ENCODE measurements at regions not wholly inside any gene's neighbourhood (a gene's known extent, or its start where the extent isn't known, plus 50 kb on each side); places are given as distances from the start of the nearest gene placed in this dataset.
"Not testable (repeated sequence)": the region's sequence is repeated elsewhere in the genome, so short reads cannot be mapped to it uniquely, and the experiment has no call there.

DNA sequence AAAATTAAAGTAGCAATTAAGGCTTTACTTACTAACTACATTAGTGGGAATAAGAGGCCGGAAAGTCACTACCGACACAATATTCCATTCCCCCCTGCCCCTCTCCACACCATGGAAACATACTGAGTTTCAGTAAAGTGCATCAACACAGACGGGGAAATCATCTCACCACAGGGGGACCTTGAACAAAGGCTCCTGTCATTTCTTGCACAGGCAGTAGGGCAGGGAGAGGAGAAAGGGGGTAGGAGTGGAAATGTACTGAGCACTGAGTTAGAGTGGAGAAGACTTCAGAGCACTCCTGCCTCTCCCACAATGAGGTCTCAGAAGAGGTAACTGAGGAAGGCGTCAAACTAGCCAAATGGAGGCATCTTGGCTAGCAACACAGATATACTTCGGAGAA lies 1426.9 kb upstream of the EYS start:
- no peak for DNase-seq

DNA sequence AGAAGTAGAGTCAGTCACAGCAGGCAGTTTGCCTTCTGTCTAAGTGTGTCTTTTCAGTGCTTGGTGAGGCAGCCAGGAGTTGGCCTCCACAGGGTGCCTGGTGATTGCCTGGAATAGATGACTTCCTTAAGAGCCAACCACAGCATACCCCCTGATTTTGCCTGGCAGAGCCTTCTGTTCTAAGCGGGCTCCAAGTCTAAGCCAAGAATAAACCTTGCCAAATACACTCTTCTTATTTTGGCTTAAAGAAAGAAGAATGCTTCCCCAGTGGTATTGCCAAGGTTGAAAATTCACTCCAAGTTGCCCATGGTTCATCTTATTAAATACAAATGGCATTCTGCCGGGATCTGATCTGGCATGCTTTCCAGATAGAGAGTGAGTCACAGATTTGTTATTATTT lies 1424.8 kb upstream of the EYS start:
- DNase-seq = no peak

DNA sequence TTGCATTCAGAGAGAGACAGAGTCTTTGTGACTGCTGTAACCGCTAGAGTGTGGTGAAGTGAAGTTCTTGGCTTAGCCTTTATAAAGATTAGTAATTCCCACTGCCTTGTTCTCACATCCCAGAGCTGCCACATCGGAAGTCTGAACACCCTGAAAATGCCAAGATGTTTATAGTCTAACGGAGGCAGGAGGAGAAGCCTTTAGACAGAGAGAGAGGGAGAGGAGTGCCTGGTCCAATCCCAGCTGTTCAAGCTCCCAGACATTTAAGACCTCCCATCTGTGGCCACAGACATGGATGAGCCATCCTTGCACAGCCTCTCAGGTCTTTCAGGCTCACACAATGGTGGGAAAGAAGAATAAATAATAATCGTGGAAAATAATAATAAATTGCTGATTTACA lies 1422.8 kb upstream of the EYS start:
- DNase-seq = no peak

DNA sequence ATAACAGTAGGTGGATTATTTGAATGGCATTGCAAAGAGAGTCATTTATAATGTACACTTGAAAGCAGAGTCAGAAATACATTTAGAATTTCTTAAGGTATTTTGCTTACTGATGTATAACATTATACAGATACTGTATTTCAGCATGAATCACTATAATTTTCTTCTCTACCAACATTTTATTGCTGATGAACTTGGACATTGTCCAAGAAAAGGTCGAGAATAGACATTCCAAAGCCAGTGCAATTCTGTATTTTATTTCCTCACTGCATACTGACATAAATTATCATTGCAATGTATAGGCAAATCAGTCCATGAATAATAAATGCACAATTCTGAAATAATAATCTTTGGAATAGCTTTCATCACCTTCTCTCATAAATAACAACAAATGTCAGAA lies 1420.0 kb upstream of the EYS start:
- no peak for DNase-seq

DNA sequence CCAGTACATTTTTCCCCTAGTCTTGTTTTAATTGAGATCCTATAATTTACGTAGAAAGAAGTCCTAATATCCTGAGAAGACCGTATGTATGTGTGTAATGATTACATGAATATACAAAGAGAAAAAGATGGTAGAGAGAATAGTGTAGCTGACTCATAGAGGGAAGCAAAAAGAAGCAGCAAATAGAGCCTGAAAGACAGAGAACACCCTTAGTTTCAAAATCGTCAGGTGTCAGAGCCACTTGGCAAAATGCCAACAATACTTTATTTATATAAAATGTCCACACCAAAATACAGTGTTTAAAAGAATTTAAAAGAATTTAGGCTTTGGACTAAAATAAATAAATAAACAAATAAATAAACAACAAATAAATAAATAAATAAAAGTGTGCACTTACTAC lies 1414.1 kb upstream of the EYS start:
- no peak for DNase-seq

DNA sequence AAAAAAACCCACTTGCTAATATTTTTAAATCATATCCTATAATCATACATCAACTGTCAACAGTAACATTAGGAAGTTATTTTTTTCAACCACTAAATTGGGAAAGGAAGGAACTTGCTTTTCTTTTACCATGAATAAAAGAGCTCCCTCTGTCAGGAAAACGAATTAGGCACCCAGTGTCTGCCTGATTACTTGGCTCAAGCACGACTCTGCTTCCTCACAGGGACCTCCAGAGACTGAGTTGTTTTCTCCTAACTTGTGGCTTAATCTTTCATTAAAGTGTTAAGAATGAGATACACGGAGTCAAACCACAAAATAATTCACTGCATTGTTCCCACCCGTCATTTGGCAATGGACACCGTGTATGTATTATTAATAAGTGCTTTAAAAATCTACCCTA lies 1405.1 kb upstream of the EYS start:
- no peak for DNase-seq

DNA sequence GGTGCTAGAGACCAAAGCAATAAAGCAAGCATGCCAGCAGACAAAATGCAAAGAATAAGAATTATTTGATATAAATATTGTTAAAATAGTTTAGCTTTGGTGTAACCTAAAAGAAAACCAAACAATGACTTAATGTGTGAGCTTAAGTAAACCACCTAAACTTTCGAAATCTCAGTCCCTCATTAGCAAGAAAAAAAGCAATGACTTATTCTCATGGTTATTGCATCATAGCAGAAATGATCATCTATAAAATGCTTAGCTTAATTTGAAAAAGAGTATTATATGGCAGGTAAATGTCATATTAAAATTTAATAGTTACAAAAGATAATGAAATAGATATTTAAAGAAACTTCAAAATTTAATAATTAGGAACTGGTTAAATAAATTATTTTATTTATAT lies 1395.7 kb upstream of the EYS start:
- DNase-seq = no peak

DNA sequence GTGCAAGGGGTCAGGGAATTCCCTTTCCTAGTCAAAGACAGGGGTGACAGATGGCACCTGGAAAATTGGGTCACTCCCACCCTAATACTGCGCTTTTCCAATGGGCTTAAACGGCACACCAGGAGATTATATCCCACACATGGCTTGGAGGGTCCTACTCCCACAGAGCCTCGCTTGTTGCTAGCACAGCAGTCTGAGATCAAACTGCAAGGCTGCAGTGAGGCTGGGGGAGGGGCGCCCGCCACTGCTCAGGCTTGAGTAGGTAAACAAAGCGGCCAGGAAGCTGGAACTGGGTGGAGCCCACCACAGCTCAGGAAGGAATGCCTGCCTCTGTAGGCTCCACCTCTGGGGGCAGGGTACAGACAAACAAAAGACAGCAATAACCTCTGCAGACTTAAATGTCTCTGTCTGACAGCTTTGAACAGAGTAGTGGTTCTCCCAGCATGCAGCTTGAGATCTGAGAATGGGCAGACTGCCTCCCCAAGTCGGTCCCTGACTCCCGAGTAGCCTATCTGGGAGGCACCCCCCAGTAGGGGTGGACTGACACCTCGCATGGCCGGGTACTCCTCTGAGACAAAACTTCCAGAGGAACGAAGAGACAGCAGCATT lies 1388.7 kb upstream of the EYS start:
- DNase-seq = not testable (repeated sequence)

DNA sequence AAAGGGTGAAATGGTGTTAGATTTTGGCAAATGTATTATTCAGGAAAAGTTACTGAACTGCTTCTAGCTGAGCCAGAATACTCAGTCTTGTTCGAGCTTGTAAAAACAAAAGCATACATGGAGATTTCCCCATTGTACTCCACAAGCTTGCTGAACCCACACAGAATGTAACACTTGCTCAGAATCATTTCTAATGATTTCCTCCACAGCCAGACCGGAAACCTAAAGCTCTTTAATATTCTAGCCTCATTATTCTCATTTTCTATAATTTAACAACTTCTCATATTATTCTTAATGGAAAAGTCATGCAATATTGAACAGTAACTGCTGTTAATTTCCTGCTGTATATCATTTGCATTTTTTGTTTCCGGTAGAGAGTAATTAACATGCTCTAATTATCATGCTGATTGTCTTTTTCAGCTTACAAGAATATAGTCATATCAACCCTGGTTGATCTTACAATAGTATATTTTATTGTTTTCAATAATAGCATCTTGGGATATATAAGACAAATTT lies 1387.5 kb upstream of the EYS start:
- DNase-seq = no peak

DNA sequence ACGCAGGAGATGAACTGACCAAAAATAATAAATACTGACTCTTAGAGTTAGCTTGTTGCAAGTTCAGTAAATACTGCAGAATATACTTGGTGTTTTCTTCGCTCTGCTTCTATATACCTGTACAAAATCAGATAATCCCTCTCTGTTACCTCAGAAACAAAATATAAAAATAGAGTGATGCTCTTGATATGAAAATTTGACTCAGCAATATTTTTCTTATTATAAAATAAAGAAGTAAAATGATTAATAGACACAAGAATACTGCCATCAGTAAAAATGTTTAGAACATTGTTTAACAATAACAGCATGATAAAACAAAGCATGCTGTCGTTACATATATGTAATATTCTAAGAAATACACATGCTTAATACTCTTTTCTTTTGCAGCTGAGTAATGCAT lies 1366.9 kb upstream of the EYS start:
- no peak for DNase-seq

DNA sequence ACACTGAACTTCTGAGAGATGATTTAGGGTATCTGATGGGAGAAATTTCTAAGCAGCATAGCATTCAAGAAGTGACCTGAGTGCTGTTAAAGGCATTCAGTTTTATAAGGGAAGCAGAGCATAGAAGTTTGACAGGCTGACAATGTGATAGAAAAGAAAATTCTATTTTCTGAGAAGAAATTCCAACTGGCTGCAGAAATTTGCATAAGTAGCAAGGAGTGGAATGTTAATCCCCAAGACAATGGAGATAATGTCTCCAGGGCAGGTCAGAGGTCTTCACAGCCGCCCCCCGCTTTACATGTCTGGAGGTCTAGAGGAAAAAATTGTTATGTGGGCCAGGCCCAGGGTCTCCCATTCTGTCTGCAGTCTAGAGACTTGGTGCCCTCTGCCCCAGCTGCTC lies 1361.8 kb upstream of the EYS start:
- no peak for DNase-seq

DNA sequence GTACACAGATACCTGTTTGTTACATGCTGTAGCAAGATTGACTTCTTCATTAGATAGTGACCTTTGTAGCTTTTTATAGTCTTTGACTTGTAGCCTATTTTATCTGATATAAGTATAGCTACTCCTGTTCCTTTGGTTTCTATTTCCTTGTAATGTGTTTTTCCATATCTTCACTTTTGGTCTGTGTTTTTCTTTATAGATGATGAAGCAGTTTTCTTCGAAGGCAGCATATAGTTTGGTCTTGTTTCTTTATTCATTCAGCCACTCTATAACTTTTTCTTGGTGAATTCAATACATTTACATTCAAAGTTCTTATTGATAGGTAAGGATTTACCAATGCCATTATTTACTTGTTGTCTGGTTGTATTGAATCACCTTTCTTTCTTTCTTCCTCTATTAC lies 1357.3 kb upstream of the EYS start:
- DNase-seq = no peak

DNA sequence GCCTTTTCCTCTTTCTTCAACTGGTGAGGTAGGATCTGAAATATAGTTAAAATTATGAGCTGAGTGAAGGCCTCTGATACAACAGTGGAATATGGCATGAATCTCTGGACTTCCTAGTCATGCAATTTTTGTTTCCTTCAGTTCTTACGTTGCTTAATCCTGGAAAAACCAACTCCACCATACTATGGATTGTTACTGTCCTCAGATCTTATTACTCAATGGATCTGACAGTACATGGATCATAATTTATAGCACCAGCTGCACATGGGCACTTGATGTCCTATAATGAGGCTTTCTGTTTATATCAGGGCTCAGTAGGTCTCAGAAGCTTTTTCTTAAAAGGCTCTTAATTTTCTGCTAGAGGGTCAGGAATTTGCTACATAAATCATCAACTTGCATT lies 1341.0 kb upstream of the EYS start:
- no peak for DNase-seq

DNA sequence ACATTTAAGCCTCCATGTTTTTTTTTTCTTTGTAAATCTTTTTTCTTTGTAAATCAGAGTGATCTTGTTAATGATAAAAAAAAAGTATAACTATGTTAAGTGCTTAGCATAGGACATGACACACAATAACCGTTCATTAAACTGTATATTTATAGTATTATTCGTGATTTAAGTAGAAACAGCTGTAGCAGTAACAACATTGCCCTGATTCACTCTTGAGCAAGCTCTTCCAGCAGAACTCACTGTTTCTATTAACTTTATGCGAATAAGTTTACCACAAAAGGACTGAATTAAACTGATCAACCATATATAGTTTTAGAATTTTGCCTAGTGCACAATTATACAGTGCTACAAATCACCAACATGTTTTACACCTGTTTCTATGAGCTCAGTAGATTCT lies 1338.0 kb upstream of the EYS start:
- no peak for DNase-seq

DNA sequence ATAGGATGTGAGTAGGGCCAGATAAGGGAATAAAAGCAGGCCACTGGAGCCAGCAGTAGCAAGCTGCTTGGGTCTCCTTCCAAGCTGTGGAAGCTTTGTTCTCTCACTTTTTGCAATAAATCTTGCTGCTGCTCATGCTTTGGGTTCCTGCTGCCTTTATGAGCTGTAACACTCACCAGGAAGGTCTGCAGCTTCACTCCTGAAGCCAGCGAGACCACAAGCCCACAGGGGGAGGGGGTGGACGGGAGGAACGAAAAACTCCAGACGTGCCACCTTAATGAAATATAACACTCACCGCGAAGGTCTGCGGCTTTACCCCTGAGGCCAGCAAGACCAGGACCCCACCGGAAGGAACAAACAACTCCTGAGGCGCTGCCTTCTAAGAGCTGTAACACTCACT lies 1324.4 kb upstream of the EYS start:
- no peak for DNase-seq

DNA sequence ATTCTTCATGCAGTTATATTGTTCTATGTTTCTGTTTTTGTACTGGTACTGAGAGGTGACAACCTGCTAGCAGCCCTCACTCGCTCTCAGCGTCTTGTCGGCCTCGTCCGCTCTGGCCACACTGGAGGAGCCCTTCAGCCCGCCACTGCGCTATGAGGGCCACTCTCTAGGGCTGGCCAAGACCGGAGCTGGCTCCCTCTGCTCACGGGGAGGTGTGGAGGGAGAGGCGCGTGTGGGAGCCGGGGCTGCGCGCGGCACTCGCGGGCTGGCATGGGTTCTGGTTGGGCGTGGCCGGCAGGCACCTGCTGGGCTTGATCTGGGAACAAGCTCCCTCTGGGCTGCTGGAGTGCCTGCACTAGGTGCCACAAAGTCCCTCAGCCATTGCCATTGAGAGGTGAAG lies 1323.8 kb upstream of the EYS start:
- DNase-seq = no peak

DNA sequence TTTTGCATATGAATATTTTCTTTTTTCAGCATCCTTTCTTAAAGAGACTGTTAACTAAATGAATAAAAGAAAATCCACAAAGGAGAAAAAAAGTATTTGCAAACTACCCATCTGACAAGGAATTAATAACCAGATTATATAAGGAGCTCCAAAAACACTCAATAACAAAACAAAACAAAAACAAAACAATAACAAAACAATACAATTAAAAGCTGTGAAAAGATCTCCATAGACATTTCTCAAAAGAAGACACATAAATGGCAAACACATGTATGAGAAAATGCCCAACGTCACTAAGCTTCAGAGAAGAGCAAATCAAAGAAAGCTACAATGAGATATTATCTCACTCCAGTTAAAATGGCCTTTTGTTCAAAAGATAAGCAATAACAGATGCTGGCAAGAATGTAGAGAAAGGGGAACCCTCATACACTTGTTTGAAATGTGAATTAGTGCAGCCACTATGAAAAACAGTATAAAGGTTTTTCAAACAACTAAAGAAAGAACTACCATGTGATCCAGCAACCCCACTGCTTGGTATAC lies 1310.0 kb upstream of the EYS start:
- DNase-seq = no peak

DNA sequence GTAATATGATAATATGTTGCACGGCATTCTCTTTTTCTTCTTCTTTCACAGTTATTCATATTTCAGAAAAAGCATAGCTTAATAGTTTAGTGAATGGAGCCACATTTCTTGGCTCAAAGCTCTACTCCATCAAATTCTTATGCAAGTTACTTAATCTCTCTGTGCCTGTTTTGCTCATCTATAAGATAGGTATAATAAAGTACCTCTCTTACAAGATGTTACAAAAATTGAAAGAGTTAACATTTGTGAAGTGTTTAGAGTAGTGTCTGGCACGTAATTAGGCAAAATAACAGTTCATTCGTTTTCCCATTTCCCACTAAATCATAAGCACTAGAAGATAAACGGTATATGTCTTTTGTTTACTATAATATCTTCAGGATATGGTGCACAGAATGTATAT lies 1304.4 kb upstream of the EYS start:
- no peak for DNase-seq

DNA sequence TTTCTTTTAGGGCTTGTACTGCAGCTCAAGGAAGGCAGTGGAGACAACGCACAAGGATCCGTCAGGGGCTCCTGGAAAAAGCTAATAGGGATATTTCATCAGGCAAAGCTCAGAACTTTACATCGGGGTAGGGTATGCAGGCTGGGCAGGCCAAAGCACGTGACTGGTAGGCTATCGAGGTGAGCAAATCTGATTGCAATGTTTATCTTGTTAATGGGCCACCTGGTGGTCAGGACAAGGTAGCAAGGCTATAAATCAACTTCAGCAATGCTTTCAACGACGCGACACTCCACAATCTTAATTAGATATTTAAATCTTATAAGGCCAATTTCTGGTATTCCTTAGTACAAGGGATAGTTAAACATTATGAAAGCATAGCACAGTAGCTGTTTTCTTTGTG lies 1302.8 kb upstream of the EYS start:
- no peak for DNase-seq

DNA sequence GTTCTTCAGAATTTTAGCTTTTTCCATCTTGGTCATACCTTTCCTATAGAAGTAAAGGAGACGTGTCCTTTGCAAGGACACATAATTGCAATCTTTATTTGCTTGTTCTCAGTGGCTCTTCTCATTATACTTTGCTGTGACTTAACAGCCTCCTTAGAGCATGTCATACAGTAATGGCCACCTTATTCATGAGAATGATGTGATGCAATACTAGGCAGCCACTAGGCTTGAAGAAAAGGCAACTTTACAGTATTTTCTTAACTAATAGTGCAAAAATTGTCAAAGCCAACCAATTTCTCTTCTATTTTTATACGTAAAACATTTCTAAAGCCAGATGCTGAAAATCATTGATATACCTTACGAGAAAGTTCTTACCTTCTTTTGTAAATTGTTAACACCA lies 1296.8 kb upstream of the EYS start:
- DNase-seq = no peak

DNA sequence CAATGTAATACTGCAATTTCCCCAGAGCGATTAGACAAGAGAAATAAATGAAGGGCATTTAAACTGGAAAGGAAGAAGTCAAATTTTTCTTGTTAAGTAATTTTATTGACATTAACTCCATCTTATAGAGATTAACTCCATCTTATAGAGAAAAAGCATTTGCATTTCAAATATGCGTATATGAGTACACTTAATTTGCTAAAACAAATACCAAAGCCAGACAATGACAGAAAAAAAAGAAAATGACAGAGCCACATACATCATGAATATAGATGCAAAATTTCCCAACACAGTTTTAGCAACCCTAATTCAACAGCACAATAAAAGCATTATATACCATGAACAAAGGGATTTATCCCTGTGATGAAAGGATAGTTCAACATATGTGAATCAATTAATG lies 1293.1 kb upstream of the EYS start:
- DNase-seq = no peak

DNA sequence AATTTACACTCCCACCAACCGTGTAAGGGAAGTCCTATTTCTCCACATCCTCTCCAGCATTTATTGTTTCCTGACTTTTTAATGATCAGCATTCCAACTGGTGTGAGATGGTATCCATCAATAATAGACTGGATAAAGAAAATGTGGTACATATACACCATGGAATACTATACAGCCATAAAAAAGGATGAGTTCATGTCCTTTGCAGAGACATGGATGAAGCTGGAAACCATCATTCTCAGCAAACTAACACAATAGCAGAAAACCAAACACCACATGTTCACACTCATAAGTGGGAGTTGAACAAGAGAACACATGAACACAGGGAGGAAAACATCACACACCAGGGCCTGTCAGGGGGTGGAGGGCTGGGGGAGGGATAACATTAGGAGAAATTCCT lies 1290.6 kb upstream of the EYS start:
- not testable (repeated sequence) for DNase-seq

DNA sequence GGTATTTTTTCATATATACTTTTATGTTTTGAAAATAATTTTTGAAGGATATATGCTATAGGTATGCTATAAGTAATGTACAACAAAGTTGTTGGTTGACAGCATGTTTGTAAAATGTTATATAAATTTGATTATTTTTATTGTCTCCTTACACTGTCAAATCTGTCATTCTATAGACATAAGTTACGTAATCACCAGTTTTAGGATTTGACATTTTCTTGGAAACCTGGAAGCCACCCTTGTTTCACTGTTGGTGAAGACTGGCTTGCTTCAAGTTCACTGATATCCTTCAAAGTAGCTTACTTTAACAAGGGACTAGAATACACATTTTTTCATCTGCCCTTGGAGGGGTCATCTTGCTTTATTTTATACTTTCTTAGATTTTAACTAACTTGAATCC lies 1288.6 kb upstream of the EYS start:
- DNase-seq = no peak

DNA sequence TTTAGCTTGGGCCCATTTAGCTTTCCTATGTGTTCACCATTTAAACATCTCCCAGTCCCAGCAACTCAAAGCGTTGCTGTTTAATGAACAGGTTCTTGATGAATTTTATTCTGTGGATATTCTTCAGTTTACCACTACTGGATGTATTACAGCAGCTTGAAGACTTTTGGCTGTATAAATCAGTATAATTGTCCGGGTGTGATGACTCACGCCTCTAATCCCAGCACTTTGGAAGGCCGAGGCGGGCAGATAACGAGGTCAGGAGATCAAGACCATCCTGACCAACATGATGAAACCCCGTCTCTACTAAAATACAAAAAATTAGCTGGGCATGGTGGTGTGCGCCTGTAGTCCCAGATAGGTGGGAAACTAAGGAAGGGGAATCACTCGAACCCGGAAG lies 1286.7 kb upstream of the EYS start:
- DNase-seq = not testable (repeated sequence)

DNA sequence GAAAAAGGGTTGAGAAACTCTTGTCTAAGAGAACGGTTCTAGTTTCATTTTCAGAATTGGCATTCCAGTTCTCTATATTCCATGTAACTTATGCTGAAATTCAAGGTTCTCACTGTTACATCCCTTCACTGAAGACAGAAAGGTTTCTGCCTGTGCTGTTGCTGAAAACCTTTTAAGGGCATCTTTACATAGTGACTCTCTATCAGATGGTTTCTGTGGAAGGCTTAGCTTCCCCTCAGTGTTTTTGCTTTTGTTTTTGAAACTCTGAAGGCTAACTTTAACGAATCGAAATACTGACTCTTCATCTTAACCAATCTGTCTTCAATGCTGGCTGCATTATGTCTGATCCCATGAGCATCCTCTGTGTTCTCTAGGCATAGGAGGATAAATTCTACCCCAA lies 1286.2 kb upstream of the EYS start:
- no peak for DNase-seq

DNA sequence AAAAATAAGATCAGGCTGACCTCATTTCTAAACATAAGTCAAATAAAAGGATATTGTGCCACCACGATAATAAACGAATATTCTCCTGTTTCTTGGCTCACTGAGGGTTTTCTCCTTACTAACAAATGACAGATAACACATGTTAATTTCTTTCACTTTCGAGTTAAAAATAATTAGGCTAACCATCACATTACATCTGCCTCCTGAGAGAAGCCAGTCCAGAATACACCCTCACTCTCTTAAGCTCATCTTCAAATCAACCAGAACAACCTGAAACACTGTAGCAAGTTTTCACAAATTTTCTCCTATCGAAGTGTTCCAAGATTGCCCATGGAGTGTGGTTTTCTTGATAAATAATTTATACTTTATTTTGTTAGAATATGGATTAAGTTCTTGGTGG lies 1285.6 kb upstream of the EYS start:
- DNase-seq = no peak

Measured in GF-D8 (cell line).